BE2C (cell line): ENCODE measurements at regions not wholly inside any gene's neighbourhood (a gene's known extent, or its start where the extent isn't known, plus 50 kb on each side); places are given as distances from the start of the nearest gene placed in this dataset.

Experiments used
- DNase-seq: peaks from one replicate; pipeline ENCODE4 v3.0.0-alpha.2; 2020
- H3K27me3 ChIP-seq: fragments of 250-450 bp; sonication (Bioruptor Pico); 2 replicates; pipeline ENCODE4 v1.5.1; 2020; ENCODE audit warnings: mild to moderate bottlenecking
- H3K36me3 ChIP-seq: fragments of 250-450 bp; sonication (Bioruptor Pico); 2 replicates; pipeline ENCODE4 v1.5.1; 2020; ENCODE audit warnings: mild to moderate bottlenecking
- H3K4me1 ChIP-seq: fragments of 250-450 bp; sonication (Bioruptor Pico); 2 replicates; pipeline ENCODE4 v1.5.1; 2020
- H3K4me3 ChIP-seq: 2 replicates; pipeline ENCODE4 v1.5.1; 2011; ENCODE audit warnings: low read depth, low read length
- H3K9me3 ChIP-seq: fragments of 250-450 bp; sonication (Bioruptor Pico); 2 replicates; pipeline ENCODE4 v1.5.1; 2020
- CTCF ChIP-seq: IDR thresholded peaks from 2 replicates; pipeline ENCODE4 v1.5.1; 2012; ENCODE audit warnings: mild to moderate bottlenecking, low read depth, low read length

GRCh38 chr4:115670930-115671329 lies 557.5 kb upstream of the NDST4 start:
- H3K36me3 ChIP-seq: no peaks in the 10 kb centered on the region
- TF ChIP-seq CTCF: no peak
- H3K4me3 ChIP-seq: no peak overlapping the region
- no peaks in the 10 kb centered on the region for H3K4me1 ChIP-seq
- no peaks in the 10 kb centered on the region for H3K27me3 ChIP-seq
- no peaks in the 10 kb centered on the region for H3K9me3 ChIP-seq
- DNase-seq: no peak

- H3K27me3 ChIP-seq: no peaks in the 10 kb centered on the region
- no peaks in the 10 kb centered on the region for H3K9me3 ChIP-seq
- DNase-seq: no peak
- H3K4me1 ChIP-seq: no peaks in the 10 kb centered on the region
- no peak for TF ChIP-seq CTCF
- H3K4me3 ChIP-seq: no peak overlapping the region
- H3K36me3 ChIP-seq: no peaks in the 10 kb centered on the region
These were observed 555.0 kb upstream of the NDST4 start for GRCh38 chr4:115668396-115668795.

GRCh38 chr4:115664285-115664684 lies 550.9 kb upstream of the NDST4 start:
- H3K4me3 ChIP-seq: no peak overlapping the region; the same call in 1 of the 2 replicates
- H3K4me1 ChIP-seq: no peaks in the 10 kb centered on the region
- H3K36me3 ChIP-seq: no peaks in the 10 kb centered on the region
- H3K9me3 ChIP-seq: no peaks in the 10 kb centered on the region
- H3K27me3 ChIP-seq: no peaks in the 10 kb centered on the region
- peak; percentile 10 for DNase-seq
- no peak for TF ChIP-seq CTCF

GRCh38 chr4:115660465-115660864 lies 547.0 kb upstream of the NDST4 start:
- H3K4me1 ChIP-seq: no peaks in the 10 kb centered on the region
- no peaks in the 10 kb centered on the region for H3K27me3 ChIP-seq
- no peak for TF ChIP-seq CTCF
- H3K4me3 ChIP-seq: no peak overlapping the region
- no peaks in the 10 kb centered on the region for H3K9me3 ChIP-seq
- no peaks in the 10 kb centered on the region for H3K36me3 ChIP-seq
- DNase-seq: no peak

- H3K9me3 ChIP-seq: no peaks in the 10 kb centered on the region
- no peaks in the 10 kb centered on the region for H3K36me3 ChIP-seq
- H3K27me3 ChIP-seq: no peaks in the 10 kb centered on the region
- DNase-seq: no peak
- H3K4me1 ChIP-seq: no peaks in the 10 kb centered on the region
- no peak overlapping the region for H3K4me3 ChIP-seq
- TF ChIP-seq CTCF: no peak
These were observed 544.7 kb upstream of the NDST4 start for GRCh38 chr4:115657991-115658650.

GRCh38 chr4:115655626-115656025 lies 542.2 kb upstream of the NDST4 start:
- DNase-seq: no peak
- H3K4me3 ChIP-seq: no peak overlapping the region
- H3K36me3 ChIP-seq: no peaks in the 10 kb centered on the region
- no peaks in the 10 kb centered on the region for H3K4me1 ChIP-seq
- no peaks in the 10 kb centered on the region for H3K27me3 ChIP-seq
- H3K9me3 ChIP-seq: no peaks in the 10 kb centered on the region
- no peak for TF ChIP-seq CTCF
